ENCODE measurements at regions not wholly inside any gene's neighbourhood (a gene's known extent, or its start where the extent isn't known, plus 50 kb on each side); places are given as distances from the start of the nearest gene placed in this dataset.

DNA sequence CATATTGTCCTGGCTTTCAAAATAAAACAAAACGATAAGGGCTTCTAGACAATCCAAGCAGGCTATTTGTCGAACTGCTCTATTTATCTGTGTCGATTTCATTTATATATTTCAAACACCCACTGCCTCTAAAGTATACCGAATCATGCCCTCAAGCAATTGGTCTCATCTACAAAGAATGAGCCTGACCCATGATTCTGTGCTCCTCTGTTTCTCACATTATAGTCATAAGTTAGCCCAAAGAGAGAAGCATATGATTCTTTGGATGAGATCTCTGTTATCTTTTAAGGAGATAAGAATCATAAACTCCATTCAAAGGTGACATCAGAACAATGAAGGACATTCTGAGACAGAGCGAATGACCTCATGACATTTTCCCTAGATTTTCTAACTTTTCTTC, 191.1 kb downstream of the MAP2K6 start:
- Histone ChIP-seq H3K27me3 (no peaks in the 10 kb centered on the region), H3K36me3 (no peaks in the 10 kb centered on the region), H3K9ac (no peak overlapping the region), H4K20me1 (no peaks in the 10 kb centered on the region), H3K4me3 (no peak overlapping the region), H3K9me3 (peaks cover 3% of the 10 kb centered on the region; the same call in 1 of the 2 replicates), H3K4me1 (peaks cover 71% of the 10 kb centered on the region), H3K4me2 (no peak overlapping the region), H3K27ac (0 out of 2 replicates have a peak overlapping the region, but pooled peaks have one; percentile 71)
- no peak for TF ChIP-seq Cebpa-rat (IDR thresholded peaks at IDR 0.05)

- no peak for TF ChIP-seq Cebpa-rat (IDR thresholded peaks at IDR 0.05)
- no peak overlapping the region for H3K9ac ChIP-seq
- no peak overlapping the region for H3K4me3 ChIP-seq
- H3K9me3 ChIP-seq: peaks cover 9% of the 10 kb centered on the region
- peak overlapping the region; percentile 46 for H3K4me2 ChIP-seq
- no peaks in the 10 kb centered on the region for H3K27me3 ChIP-seq
- no peaks in the 10 kb centered on the region for H3K36me3 ChIP-seq
- no peaks in the 10 kb centered on the region for H4K20me1 ChIP-seq
- peaks cover 71% of the 10 kb centered on the region for H3K4me1 ChIP-seq
- peak overlapping the region; percentile 71 for H3K27ac ChIP-seq
Measured at GRCh38 chr17:69606142-69606800, 191.8 kb downstream of the MAP2K6 start.

DNA sequence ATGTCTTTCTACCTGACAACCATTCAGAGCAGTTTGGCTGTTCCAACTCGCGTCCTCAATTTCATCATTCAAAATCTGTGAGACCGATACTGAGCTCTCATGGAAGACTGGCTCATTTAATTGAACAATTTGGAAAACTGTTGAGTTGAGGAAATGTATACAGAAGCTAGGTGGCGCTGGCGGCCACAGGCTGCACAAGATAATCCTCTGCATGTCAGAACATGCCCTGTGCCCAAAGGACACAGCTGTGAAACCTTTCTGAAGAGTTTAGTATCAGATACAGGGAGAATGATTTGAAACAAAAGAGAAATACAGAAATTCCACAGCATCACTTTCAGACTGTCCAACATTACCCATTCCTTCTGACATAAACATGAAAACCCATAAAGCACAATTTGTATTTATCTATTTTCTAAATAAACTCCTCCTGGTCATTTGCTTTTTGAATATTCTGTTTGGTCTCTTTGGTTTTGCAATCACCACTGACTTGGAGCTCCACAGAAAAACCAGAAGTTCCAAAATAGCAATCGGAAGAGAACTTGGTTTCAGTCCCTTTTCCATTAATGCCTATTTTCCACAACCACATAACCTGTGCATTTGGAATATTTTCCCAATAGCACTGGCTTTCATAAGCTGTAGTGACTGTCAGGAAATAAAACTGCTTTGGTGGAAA, 192.8 kb downstream of the MAP2K6 start:
- H3K4me1 ChIP-seq: peaks cover 62% of the 10 kb centered on the region

GRCh38 chr17:69608141-69608540, 193.6 kb downstream of the MAP2K6 start:
- peak overlapping the region; percentile 46 for H3K4me2 ChIP-seq
- no peaks in the 10 kb centered on the region for H4K20me1 ChIP-seq
- no peak overlapping the region for H3K9ac ChIP-seq
- H3K4me1 ChIP-seq: peaks cover 54% of the 10 kb centered on the region
- no peaks in the 10 kb centered on the region for H3K27me3 ChIP-seq
- peaks cover 10% of the 10 kb centered on the region for H3K9me3 ChIP-seq
- H3K27ac ChIP-seq: peak overlapping the region; percentile 71
- H3K36me3 ChIP-seq: no peaks in the 10 kb centered on the region
- no peak for TF ChIP-seq Cebpa-rat (IDR thresholded peaks at IDR 0.05)
- no peak overlapping the region for H3K4me3 ChIP-seq

More for the DNA sequence above, 192.8 kb downstream of the MAP2K6 start:
- Histone ChIP-seq H3K36me3 (no peaks in the 10 kb centered on the region), H3K27me3 (no peaks in the 10 kb centered on the region), H4K20me1 (no peaks in the 10 kb centered on the region), H3K9me3 (peaks cover 10% of the 10 kb centered on the region), H3K4me3 (no peak overlapping the region), H3K4me2 (peak overlapping the region; percentile 46), H3K27ac (peak overlapping the region; percentile 71), H3K9ac (peak overlapping the region; percentile 43)
- no peak for TF ChIP-seq Cebpa-rat (IDR thresholded peaks at IDR 0.05)

DNA sequence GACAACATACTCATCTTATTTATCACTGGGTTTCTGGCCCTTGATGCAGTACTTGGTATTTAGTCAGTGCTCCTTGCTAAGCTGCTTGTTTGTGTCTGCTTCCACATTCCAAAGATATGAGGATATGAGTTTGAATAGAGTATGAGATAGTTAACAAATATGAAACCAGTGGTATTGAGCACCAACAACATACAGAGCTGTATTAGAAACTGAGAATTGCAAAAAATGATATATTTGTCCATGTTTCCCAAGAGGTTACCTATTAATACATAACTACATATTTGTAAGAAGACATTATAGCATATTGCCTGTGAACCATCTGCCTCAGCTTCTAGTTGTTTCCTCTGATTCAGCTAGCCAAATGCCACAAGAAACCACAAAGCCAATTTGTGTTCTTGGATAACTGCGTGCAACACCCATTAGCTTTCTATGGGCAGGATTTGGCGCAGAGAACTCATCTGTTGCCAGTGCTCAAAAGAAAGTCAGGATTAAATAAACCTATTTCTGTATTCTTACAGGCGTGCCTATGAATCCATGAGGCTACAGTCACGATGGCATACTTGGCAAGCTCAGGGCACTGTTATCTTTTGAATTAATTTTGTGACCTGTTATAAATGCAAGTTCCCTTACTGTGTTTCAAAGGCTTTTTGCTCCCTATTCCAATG, 194.4 kb downstream of the MAP2K6 start:
- Histone ChIP-seq H3K36me3 (no peaks in the 10 kb centered on the region), H4K20me1 (no peaks in the 10 kb centered on the region), H3K4me2 (peak overlapping the region; percentile 46), H3K9ac (no peak overlapping the region), H3K4me3 (no peak overlapping the region), H3K4me1 (peaks cover 47% of the 10 kb centered on the region), H3K9me3 (peaks cover 10% of the 10 kb centered on the region), H3K27ac (peak overlapping the region; percentile 71), H3K27me3 (no peaks in the 10 kb centered on the region)
- no peak for TF ChIP-seq Cebpa-rat (IDR thresholded peaks at IDR 0.05)

DNA sequence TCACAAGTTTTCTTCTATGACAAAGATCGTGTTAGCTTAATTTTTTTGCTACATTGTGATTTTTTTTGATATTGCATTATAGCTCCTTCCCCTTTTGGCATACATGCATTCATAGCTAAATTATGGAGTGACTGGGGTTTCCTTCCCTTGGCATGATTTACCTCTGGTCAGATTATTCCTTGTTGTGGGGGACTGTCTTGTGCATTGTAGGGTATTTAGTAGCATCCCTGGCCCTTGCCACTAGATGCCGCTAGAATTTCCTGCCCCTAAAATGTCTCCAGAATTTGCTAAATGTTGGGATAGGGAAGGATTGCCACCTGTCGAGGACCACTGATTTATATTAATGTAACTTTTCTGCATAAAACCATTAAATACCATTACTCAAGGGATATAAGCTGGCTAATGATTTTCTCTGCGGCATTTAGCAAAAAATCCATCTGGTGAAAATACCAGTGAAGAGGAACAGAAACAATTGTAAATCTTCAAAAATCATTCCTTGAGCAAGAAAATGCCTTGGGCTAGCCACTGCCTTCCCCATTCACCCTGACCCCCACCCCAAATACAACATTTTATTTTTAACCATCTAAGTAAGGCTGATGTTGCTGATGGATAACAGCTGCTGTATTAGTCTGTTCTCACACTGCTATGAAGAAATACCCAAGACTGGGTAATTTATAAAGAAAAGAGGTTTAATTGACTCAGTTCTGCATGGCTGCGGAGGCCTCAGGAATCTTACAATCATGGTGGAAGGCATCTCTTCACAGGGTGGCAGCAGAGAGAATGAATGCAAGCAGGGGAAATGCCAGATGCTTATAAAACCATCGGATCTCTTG, 195.2 kb downstream of the MAP2K6 start:
- H3K27ac ChIP-seq: no peak overlapping the region; the same call in none of the 2 replicates
- no peak overlapping the region for H3K9ac ChIP-seq
- H3K4me2 ChIP-seq: peak overlapping the region; percentile 46

DNA sequence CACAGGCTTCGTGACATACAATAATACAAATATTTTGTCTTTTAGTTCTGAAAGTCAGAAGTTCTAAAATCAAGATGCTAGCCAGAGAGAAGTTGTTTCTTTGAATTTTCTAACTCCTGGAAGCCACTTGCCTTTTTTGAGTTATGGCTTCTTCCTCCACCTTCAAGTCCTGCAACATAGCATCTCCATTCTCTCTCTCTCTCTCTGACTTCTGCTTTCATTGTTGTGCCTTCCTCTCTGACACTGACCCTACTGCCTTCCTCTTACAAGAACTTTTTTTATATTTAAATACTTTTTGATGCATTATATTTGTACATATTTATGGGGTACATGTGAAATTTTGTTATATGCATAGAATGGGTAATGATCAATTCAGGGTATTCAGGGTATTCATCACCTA, 205.9 kb downstream of the MAP2K6 start:
- H3K4me2 ChIP-seq: no peak overlapping the region
- H3K27me3 ChIP-seq: no peaks in the 10 kb centered on the region
- no peak overlapping the region for H3K27ac ChIP-seq
- H3K9ac ChIP-seq: no peak overlapping the region
- H4K20me1 ChIP-seq: no peaks in the 10 kb centered on the region
- H3K4me3 ChIP-seq: no peak overlapping the region
- peaks cover 42% of the 10 kb centered on the region for H3K9me3 ChIP-seq
- H3K4me1 ChIP-seq: no peaks in the 10 kb centered on the region
- no peak for TF ChIP-seq Cebpa-rat (IDR thresholded peaks at IDR 0.05)
- no peaks in the 10 kb centered on the region for H3K36me3 ChIP-seq

More for the DNA sequence above, 195.2 kb downstream of the MAP2K6 start:
- Histone ChIP-seq H4K20me1 (no peaks in the 10 kb centered on the region), H3K27me3 (no peaks in the 10 kb centered on the region), H3K4me3 (no peak overlapping the region), H3K36me3 (no peaks in the 10 kb centered on the region), H3K4me1 (peaks cover 47% of the 10 kb centered on the region), H3K9me3 (peaks cover 10% of the 10 kb centered on the region)
- no peak for TF ChIP-seq Cebpa-rat (IDR thresholded peaks at IDR 0.05)

- no peak overlapping the region for H3K4me3 ChIP-seq
- no peak overlapping the region for H3K4me2 ChIP-seq
- no peaks in the 10 kb centered on the region for H3K4me1 ChIP-seq
- H3K36me3 ChIP-seq: no peaks in the 10 kb centered on the region
- no peak for TF ChIP-seq Cebpa-rat (IDR thresholded peaks at IDR 0.05)
- H4K20me1 ChIP-seq: no peaks in the 10 kb centered on the region
- no peak overlapping the region for H3K9ac ChIP-seq
- peaks cover 22% of the 10 kb centered on the region for H3K9me3 ChIP-seq
- no peaks in the 10 kb centered on the region for H3K27me3 ChIP-seq
- H3K27ac ChIP-seq: no peak overlapping the region
Measured at GRCh38 chr17:69625474-69625873, 211.0 kb downstream of the MAP2K6 start.

DNA sequence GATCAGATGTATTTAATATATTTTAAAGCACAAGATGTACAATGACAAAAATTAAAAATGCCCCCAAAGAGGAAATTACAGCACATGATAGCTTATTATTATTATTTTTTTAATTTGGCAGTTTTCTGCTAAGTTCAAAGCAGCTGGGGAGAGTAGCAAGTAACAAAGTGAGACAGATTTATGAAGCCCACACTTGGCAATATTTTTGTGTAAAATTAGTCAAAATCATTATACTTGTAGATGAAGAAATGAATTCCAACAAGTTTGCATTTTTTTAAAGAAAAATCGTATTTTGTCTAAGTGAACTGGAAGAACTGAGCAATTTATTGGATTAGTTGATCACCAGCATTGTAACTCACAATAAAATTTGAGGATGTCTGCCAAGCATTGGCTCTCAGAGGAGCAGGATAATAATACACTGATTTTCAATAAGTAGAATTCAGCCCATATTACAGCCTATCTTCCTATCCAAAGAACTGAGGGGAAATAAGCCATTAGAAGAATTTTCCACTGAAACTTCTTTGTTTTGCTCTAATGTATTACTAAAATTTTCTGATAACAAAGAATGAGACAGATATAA, 215.6 kb downstream of the MAP2K6 start:
- Histone ChIP-seq H3K27ac (no peak overlapping the region), H3K4me1 (no peaks in the 10 kb centered on the region), H3K9me3 (peaks cover 11% of the 10 kb centered on the region), H3K4me3 (no peak overlapping the region), H3K4me2 (no peak overlapping the region), H3K9ac (no peak overlapping the region), H4K20me1 (no peaks in the 10 kb centered on the region), H3K27me3 (no peaks in the 10 kb centered on the region), H3K36me3 (no peaks in the 10 kb centered on the region)
- TF ChIP-seq Cebpa-rat (IDR thresholded peaks at IDR 0.05): no peak
